ENCODE measurements at regions not wholly inside any gene's neighbourhood (a gene's known extent, or its start where the extent isn't known, plus 50 kb on each side); places are given as distances from the start of the nearest gene placed in this dataset.

- DNase-seq (ENCODE audit: low read depth, low spot score) = no peak
- no peak overlapping the region for H2AFZ ChIP-seq (ENCODE audit: control insufficient read depth, low read length)
- no peak overlapping the region for H3K27ac ChIP-seq (ENCODE audit: control insufficient read depth, insufficient read depth, low read length)
- no peaks in the 10 kb centered on the region for H3K36me3 ChIP-seq (ENCODE audit: control insufficient read depth in 2 of 2, extremely low read depth in 1 of 2, insufficient read depth in 2 of 2, low read length in 2 of 2)
- no peaks in the 10 kb centered on the region for H3K4me1 ChIP-seq (ENCODE audit: control insufficient read depth, extremely low read depth, insufficient read depth, low read length)
- no peaks in the 10 kb centered on the region for H3K27me3 ChIP-seq (ENCODE audit: control insufficient read depth, extremely low read depth, insufficient read depth, low read length)
- TF ChIP-seq CTCF (optimal IDR thresholded peaks at IDR 0.05 in 1 of 3, IDR thresholded peaks at IDR 0.05 in 1 of 3, conservative IDR thresholded peaks at IDR 0.05 in 1 of 3; ENCODE audit: extremely low read depth in 1 of 3, insufficient read depth in 2 of 3, low read length in 3 of 3) (no peak), EZH2 (IDR thresholded peaks at IDR 0.05; ENCODE audit: low read length) (no peak)
- H3K4me2 ChIP-seq (ENCODE audit: control insufficient read depth, extremely low read depth, insufficient read depth, low read depth, low read length) = no peak overlapping the region
- H3K4me3 ChIP-seq (ENCODE audit: control insufficient read depth in 2 of 3, extremely low read depth in 1 of 3, insufficient read depth in 2 of 3, low read depth in 1 of 3, low read length in 3 of 3) = no peak overlapping the region
- H3K9ac ChIP-seq (ENCODE audit: control insufficient read depth, extremely low read depth, insufficient read depth, low read length) = no peak overlapping the region
- no peaks in the 10 kb centered on the region for H3K9me1 ChIP-seq (ENCODE audit: control insufficient read depth, extremely low read depth, insufficient read depth, low read length)
- H3K79me2 ChIP-seq (ENCODE audit: control insufficient read depth, insufficient read depth, low read length) = no peaks in the 10 kb centered on the region
- FAIRE-seq = no peak
- dilution Hi-C loops (cut with MboI; ENCODE audit: extremely low pct_ligation_motif_present, low sequenced_read_pairs) = no loop called here
- H4K20me1 ChIP-seq (ENCODE audit: control insufficient read depth, extremely low read depth, insufficient read depth, low read length) = no peaks in the 10 kb centered on the region
- no peaks in the 10 kb centered on the region for H3K9me3 ChIP-seq (ENCODE audit: control insufficient read depth, low read depth, low read length)
These were observed 73.9 kb upstream of the HK2 start for GRCh38 chr2:74759986-74760385.

DNA sequence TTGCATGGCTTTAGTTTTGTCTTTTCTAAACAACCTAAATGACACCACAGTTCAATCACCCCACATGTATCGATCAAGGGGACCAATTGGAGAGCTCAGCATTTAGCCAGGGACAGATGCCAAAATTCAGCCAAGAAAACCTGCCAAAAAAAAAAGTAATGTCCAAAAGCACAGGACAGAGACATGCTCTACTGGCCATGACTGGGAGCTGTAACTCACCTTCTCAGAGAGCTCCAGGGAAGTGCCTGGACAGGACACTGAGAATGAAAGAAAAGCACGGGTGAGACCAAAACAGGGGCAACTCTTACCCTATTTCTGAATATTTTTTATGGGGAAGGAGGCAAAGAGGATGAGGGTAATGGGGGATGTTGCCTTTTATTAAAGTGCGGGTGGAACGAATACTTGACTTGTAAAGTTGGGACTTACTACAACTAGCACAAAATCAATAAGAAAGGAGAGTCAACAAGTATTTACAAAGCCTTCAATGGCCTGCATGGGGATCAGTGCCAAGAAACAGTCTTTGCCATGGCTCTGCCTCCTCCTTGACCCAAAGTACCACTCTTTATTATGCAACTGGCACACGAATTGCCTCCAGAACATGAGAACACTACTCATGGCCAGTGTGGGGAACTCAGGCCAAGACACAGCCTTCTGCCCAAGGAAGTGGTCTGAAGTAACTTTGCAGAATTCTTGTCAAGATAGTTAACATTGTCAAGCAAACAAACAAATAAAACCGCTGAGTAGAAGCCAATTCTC, 72.9 kb upstream of the HK2 start:
- Histone ChIP-seq H3K27me3 (ENCODE audit: control insufficient read depth, extremely low read depth, insufficient read depth, low read length) (no peaks in the 10 kb centered on the region), H3K4me1 (ENCODE audit: control insufficient read depth, extremely low read depth, insufficient read depth, low read length) (no peaks in the 10 kb centered on the region), H3K9ac (ENCODE audit: control insufficient read depth, extremely low read depth, insufficient read depth, low read length) (no peak overlapping the region), H3K27ac (ENCODE audit: control insufficient read depth, insufficient read depth, low read length) (no peak overlapping the region), H3K36me3 (ENCODE audit: control insufficient read depth in 2 of 2, extremely low read depth in 1 of 2, insufficient read depth in 2 of 2, low read length in 2 of 2) (no peaks in the 10 kb centered on the region), H3K4me2 (ENCODE audit: control insufficient read depth, extremely low read depth, insufficient read depth, low read depth, low read length) (no peak overlapping the region), H2AFZ (ENCODE audit: control insufficient read depth, low read length) (no peak overlapping the region), H4K20me1 (ENCODE audit: control insufficient read depth, extremely low read depth, insufficient read depth, low read length) (no peaks in the 10 kb centered on the region), H3K4me3 (ENCODE audit: control insufficient read depth in 2 of 3, extremely low read depth in 1 of 3, insufficient read depth in 2 of 3, low read depth in 1 of 3, low read length in 3 of 3) (no peak overlapping the region), H3K9me3 (ENCODE audit: control insufficient read depth, low read depth, low read length) (no peaks in the 10 kb centered on the region), H3K9me1 (ENCODE audit: control insufficient read depth, extremely low read depth, insufficient read depth, low read length) (no peaks in the 10 kb centered on the region), H3K79me2 (ENCODE audit: control insufficient read depth, insufficient read depth, low read length) (no peaks in the 10 kb centered on the region)
- no peak for DNase-seq (ENCODE audit: low read depth, low spot score)
- TF ChIP-seq EZH2 (IDR thresholded peaks at IDR 0.05; ENCODE audit: low read length) = no peak
- no peak for TF ChIP-seq CTCF (optimal IDR thresholded peaks at IDR 0.05 in 1 of 3, IDR thresholded peaks at IDR 0.05 in 1 of 3, conservative IDR thresholded peaks at IDR 0.05 in 1 of 3; ENCODE audit: extremely low read depth in 1 of 3, insufficient read depth in 2 of 3, low read length in 3 of 3)
- dilution Hi-C loops (cut with MboI; ENCODE audit: extremely low pct_ligation_motif_present, low sequenced_read_pairs) = no loop called here
- FAIRE-seq = no peak
